ENCODE measurements at regions not wholly inside any gene's neighbourhood (a gene's known extent, or its start where the extent isn't known, plus 50 kb on each side); places are given as distances from the start of the nearest gene placed in this dataset.

- no peak for DNase-seq (ENCODE audit: low spot score)
- in situ Hi-C loops (cut with MboI; ENCODE audit: low pct_unique_long_range_greater_than_20kb, low sequenced_read_pairs, unreplicated experiment) = no loop called here
- no peak for TF ChIP-seq CTCF (IDR thresholded peaks at IDR 0.05; ENCODE audit: extremely low read depth, insufficient read depth, missing control alignments)
Observed at GRCh38 chr13:111484141-111484925, 163.9 kb downstream of the TEX29 start.

GRCh38 chr13:111484959-111485358 lies 164.5 kb downstream of the TEX29 start:
- DNase-seq (ENCODE audit: low spot score) = no peak
- in situ Hi-C loops (cut with MboI; ENCODE audit: low pct_unique_long_range_greater_than_20kb, low sequenced_read_pairs, unreplicated experiment) = no loop called here
- TF ChIP-seq CTCF (IDR thresholded peaks at IDR 0.05; ENCODE audit: extremely low read depth, insufficient read depth, missing control alignments) = no peak

- no peak for DNase-seq (ENCODE audit: low spot score)
- in situ Hi-C loops (cut with MboI; ENCODE audit: low pct_unique_long_range_greater_than_20kb, low sequenced_read_pairs, unreplicated experiment) = no loop called here
- no peak for TF ChIP-seq CTCF (IDR thresholded peaks at IDR 0.05; ENCODE audit: extremely low read depth, insufficient read depth, missing control alignments)
Observed at GRCh38 chr13:111485491-111486250, 165.2 kb downstream of the TEX29 start.

- in situ Hi-C loops (cut with MboI; ENCODE audit: low pct_unique_long_range_greater_than_20kb, low sequenced_read_pairs, unreplicated experiment) = no loop called here
- no peak for TF ChIP-seq CTCF (IDR thresholded peaks at IDR 0.05; ENCODE audit: extremely low read depth, insufficient read depth, missing control alignments)
Observed at GRCh38 chr13:111486331-111486730, 165.9 kb downstream of the TEX29 start.

GRCh38 chr13:111486801-111487200 lies 166.4 kb downstream of the TEX29 start:
- DNase-seq (ENCODE audit: low spot score) = no peak
- no peak for TF ChIP-seq CTCF (IDR thresholded peaks at IDR 0.05; ENCODE audit: extremely low read depth, insufficient read depth, missing control alignments)
- in situ Hi-C loops (cut with MboI; ENCODE audit: low pct_unique_long_range_greater_than_20kb, low sequenced_read_pairs, unreplicated experiment) = no loop called here

More at GRCh38 chr13:111486331-111486730, 165.9 kb downstream of the TEX29 start:
- no peak for DNase-seq (ENCODE audit: low spot score)

- no peak for DNase-seq (ENCODE audit: low spot score)
- in situ Hi-C loops (cut with MboI; ENCODE audit: low pct_unique_long_range_greater_than_20kb, low sequenced_read_pairs, unreplicated experiment) = no loop called here
- no peak for TF ChIP-seq CTCF (IDR thresholded peaks at IDR 0.05; ENCODE audit: extremely low read depth, insufficient read depth, missing control alignments)
Observed at GRCh38 chr13:111488486-111489132, 168.2 kb downstream of the TEX29 start.
